Sigmoid colon (tissue), 3 donors: ENCODE measurements at regions not wholly inside any gene's neighbourhood (a gene's known extent, or its start where the extent isn't known, plus 50 kb on each side); places are given as distances from the start of the nearest gene placed in this dataset.

Source experiments
- CTCF ChIP-seq, 4 experiments: fragments of 450-650 bp in 3 of 4; fragments of 200-600 bp in 1 of 4; IDR thresholded peaks; one replicate each; pipeline ENCODE4 v1.5.1; 2016 to 2019; ENCODE audit warnings: antibody characterized with exemption in 4 of 4, mild to moderate bottlenecking in 3 of 4, moderate library complexity in 2 of 4
- POLR2A ChIP-seq, 2 donors: fragments of 450-650 bp; IDR thresholded peaks; one replicate each; pipeline ENCODE4 v1.6.1; 2016; ENCODE audit warnings: antibody characterized with exemption in 2 of 2, mild to moderate bottlenecking in 2 of 2, moderate library complexity in 2 of 2

- TF ChIP-seq CTCF (IDR thresholded peaks at IDR 0.05): no peak
- no peak for TF ChIP-seq POLR2A (IDR thresholded peaks at IDR 0.05)
Measured at GRCh38 chr1:30242168-30242567, 481.2 kb downstream of the MATN1 start.
